IMR-90 (cell line): ENCODE measurements at regions not wholly inside any gene's neighbourhood (a gene's known extent, or its start where the extent isn't known, plus 50 kb on each side); places are given as distances from the start of the nearest gene placed in this dataset.
"Not testable (repeated sequence)": the region's sequence is repeated elsewhere in the genome, so short reads cannot be mapped to it uniquely, and the experiment has no call there.

Experiments used
- ATAC-seq: fragments of 200-7000 bp; cut with Tn5 transposase; 2 replicates; pipeline ENCODE4 v1.9.1; 2020; ENCODE audit warnings: low read depth, mild to moderate bottlenecking, moderate library complexity
- BruUV-seq: library from RNA; stranded (reverse); fragments of 400-500 nt; replicated peaks from 2 replicates; lab custom pipeline; 2021; lab: Mats Ljungman, UMichigan
- CTCF ChIA-PET: fragments of 300-600 bp; formaldehyde crosslinking; extraction: SDS; loops from one replicate; lab custom pipeline; 2021; ENCODE audit warnings: antibody characterized with exemption; lab: Yijun Ruan, JAX
- POLR2A ChIA-PET: fragments of 300-600 bp; sonication (Branson Sonifier 250); formaldehyde crosslinking; loops from one replicate; lab custom pipeline; 2022; ENCODE audit warnings: antibody characterized with exemption; ENCODE audit not compliant: unreplicated experiment; lab: Charles Lee
- DNase-seq: peaks from one replicate; pipeline ENCODE4 v3.0.0; 2013
- H2AFZ ChIP-seq: replicated peaks from 2 replicates; pipeline ENCODE3; 2013; ENCODE audit warnings: low read length, mild to moderate bottlenecking; ENCODE audit not compliant: poor library complexity
- H2AK5ac ChIP-seq: 2 replicates; pipeline ENCODE4 v1.6.1; 2013; ENCODE audit warnings: low read depth, low read length, inconsistent platforms
- H2AK9ac ChIP-seq: replicated peaks from 2 replicates; pipeline ENCODE3; 2013; ENCODE audit warnings: mild to moderate bottlenecking, low read depth, low read length, moderate library complexity; ENCODE audit not compliant: poor library complexity
- H2BK120ac ChIP-seq: 2 replicates; pipeline ENCODE4 v1.6.1; 2013; ENCODE audit warnings: low read depth, low read length, inconsistent platforms
- H2BK15ac ChIP-seq: 3 replicates; pipeline ENCODE4 v1.6.1; 2013; ENCODE audit warnings: low read depth, low read length, inconsistent platforms
- H2BK20ac ChIP-seq: 2 replicates; pipeline ENCODE4 v1.6.1; 2013; ENCODE audit warnings: low read depth, mild to moderate bottlenecking, inconsistent platforms, low read length, moderate library complexity
- H2BK5ac ChIP-seq: 2 replicates; pipeline ENCODE4 v1.6.1; 2013; ENCODE audit warnings: mild to moderate bottlenecking, low read depth, low read length, inconsistent platforms; ENCODE audit not compliant: poor library complexity, severe bottlenecking
- H3K14ac ChIP-seq: replicated peaks from 2 replicates; pipeline ENCODE4 v1.6.1; 2013; ENCODE audit warnings: low read depth, low read length, inconsistent platforms
- H3K18ac ChIP-seq: 2 replicates; pipeline ENCODE4 v1.6.1; 2013; ENCODE audit warnings: low read depth, low read length, control low read depth
- H3K23ac ChIP-seq: 2 replicates; pipeline ENCODE4 v1.6.1; 2013; ENCODE audit warnings: low read depth, low read length, inconsistent platforms
- H3K27ac ChIP-seq: 2 replicates; pipeline ENCODE4 v1.5.1; 2013; ENCODE audit warnings: mild to moderate bottlenecking, control low read depth, low read length; ENCODE audit not compliant: insufficient read depth
- H3K27me3 ChIP-seq: 2 replicates; pipeline ENCODE4 v1.6.1; 2013; ENCODE audit warnings: low read length; ENCODE audit not compliant: control insufficient read depth, insufficient read depth
- H3K36me3 ChIP-seq: 2 replicates; pipeline ENCODE4 v1.6.1; 2013; ENCODE audit warnings: low read length, mixed read lengths; ENCODE audit not compliant: control insufficient read depth, insufficient read depth
- H3K4ac ChIP-seq: 2 replicates; pipeline ENCODE4 v1.6.1; 2013; ENCODE audit warnings: low read depth, low read length, inconsistent platforms
- H3K4me1 ChIP-seq: 2 replicates; pipeline ENCODE4 v1.6.1; 2013; ENCODE audit warnings: low read length, mixed read lengths; ENCODE audit not compliant: control insufficient read depth, insufficient read depth
- H3K4me2 ChIP-seq: 2 replicates; pipeline ENCODE4 v1.6.1; 2013; ENCODE audit warnings: low read depth, mild to moderate bottlenecking, control low read depth, low read length, moderate library complexity
- H3K4me3 ChIP-seq: 2 replicates; pipeline ENCODE4 v1.5.1; 2013; ENCODE audit warnings: low read depth, mild to moderate bottlenecking, control low read depth, low read length, moderate library complexity; ENCODE audit not compliant: insufficient read depth
- H3K56ac ChIP-seq: 2 replicates; pipeline ENCODE4 v1.6.1; 2013; ENCODE audit warnings: low read length, inconsistent platforms; ENCODE audit not compliant: insufficient read depth; ENCODE audit errors: extremely low read depth
- H3K79me1 ChIP-seq, 2 experiments: 2 replicates each; pipeline ENCODE4 v1.6.1; 2013; ENCODE audit warnings: low read length in 2 of 2, inconsistent platforms in 1 of 2, low read depth in 1 of 2
- H3K9ac ChIP-seq: 2 replicates; pipeline ENCODE4 v1.6.1; 2013; ENCODE audit warnings: low read depth, low read length, control low read depth
- H3K9me1 ChIP-seq: 2 replicates; pipeline ENCODE4 v1.6.1; 2013; ENCODE audit warnings: low read length, inconsistent platforms; ENCODE audit not compliant: insufficient read depth
- H3K9me3 ChIP-seq: 2 replicates; pipeline ENCODE4 v1.6.1; 2013; ENCODE audit warnings: low read length; ENCODE audit not compliant: control insufficient read depth, insufficient read depth
- H4K20me1 ChIP-seq: 2 replicates; pipeline ENCODE4 v1.6.1; 2013; ENCODE audit warnings: low read length, inconsistent platforms; ENCODE audit not compliant: insufficient read depth
- H4K5ac ChIP-seq: 2 replicates; pipeline ENCODE4 v1.6.1; 2013; ENCODE audit warnings: mild to moderate bottlenecking, low read depth, low read length, control low read depth
- H4K8ac ChIP-seq, 2 experiments: 2 replicates each; pipeline ENCODE4 v1.6.1; 2013; ENCODE audit warnings: low read depth in 2 of 2, low read length in 2 of 2, control low read depth in 1 of 2, inconsistent platforms in 1 of 2
- H4K91ac ChIP-seq: 2 replicates; pipeline ENCODE4 v1.6.1; 2013; ENCODE audit warnings: low read depth, low read length, inconsistent platforms; ENCODE audit not compliant: insufficient read depth
- CEBPB ChIP-seq: IDR thresholded peaks from 2 replicates; pipeline ENCODE4 v1.6.1; 2012; ENCODE audit warnings: low read depth, low read length, improper control_type of control experiment
- ELK1 ChIP-seq: fragments of 150-350 bp; IDR thresholded peaks from 2 replicates; pipeline ENCODE4 v1.6.1; 2016; ENCODE audit warnings: low read depth, mild to moderate bottlenecking, low read length, moderate library complexity, borderline replicate concordance
- FOS ChIP-seq: fragments of 150-350 bp; IDR thresholded peaks from 2 replicates; pipeline ENCODE4 v1.6.1; 2016; ENCODE audit warnings: low read depth, low read length
- MAFK ChIP-seq: IDR thresholded peaks from 2 replicates; pipeline ENCODE4 v1.6.1; 2012; ENCODE audit warnings: low read depth, low read length, improper control_type of control experiment
- MAZ ChIP-seq: IDR thresholded peaks from 2 replicates; pipeline ENCODE4 v1.6.1; 2012; ENCODE audit warnings: low read depth, mild to moderate bottlenecking, low read length, improper control_type of control experiment, moderate library complexity, borderline replicate concordance
- POLR2A ChIP-seq: IDR thresholded peaks from 2 replicates; pipeline ENCODE4 v1.6.1; 2012; ENCODE audit warnings: mild to moderate bottlenecking, low read depth, low read length
- RCOR1 ChIP-seq: IDR thresholded peaks from 2 replicates; pipeline ENCODE4 v1.6.1; 2012; ENCODE audit warnings: mild to moderate bottlenecking, low read length, improper control_type of control experiment; ENCODE audit not compliant: insufficient replicate concordance
- RFX5 ChIP-seq: IDR thresholded peaks from 2 replicates; pipeline ENCODE4 v1.8.0; 2012; ENCODE audit warnings: low read depth, mild to moderate bottlenecking, low read length, moderate library complexity
- SMC3 ChIP-seq: fragments of 150-350 bp; IDR thresholded peaks from 2 replicates; pipeline ENCODE4 v1.6.1; 2016; ENCODE audit warnings: low read depth, mild to moderate bottlenecking, antibody characterized with exemption, low read length, moderate library complexity
- WGBS, 2 experiments: methylation state at CpG; one replicate each; pipeline versions ENCODE4 v1.1.5 to v1.1.7; 2013; ENCODE audit warnings: missing lambda C conversion rate in 2 of 2; ENCODE audit not compliant: insufficient read length in 1 of 2; ENCODE audit errors: extremely low coverage in 2 of 2; 5-methylcytosine and 5-hydroxymethylcytosine counted together
- dilution Hi-C: fragments of 300-500 bp; cut with HindIII; formaldehyde crosslinking; loops from one replicate; pipeline ENCODE4 v1.14.3; 2018; ENCODE audit warnings: low sequenced_read_pairs; ENCODE audit not compliant: unreplicated experiment
- in situ Hi-C: fragments of 300-500 bp; cut with MboI; formaldehyde crosslinking; loops from 3 replicates; pipeline ENCODE4 v1.14.3; 2019; ENCODE audit warnings: low sequenced_read_pairs, inconsistent platforms, mixed read lengths
- intact Hi-C: fragments of 100-400 bp; cut with micrococcal nuclease; formaldehyde crosslinking; loops from 2 replicates; pipeline ENCODE4 v1.10.0; 2022

DNA sequence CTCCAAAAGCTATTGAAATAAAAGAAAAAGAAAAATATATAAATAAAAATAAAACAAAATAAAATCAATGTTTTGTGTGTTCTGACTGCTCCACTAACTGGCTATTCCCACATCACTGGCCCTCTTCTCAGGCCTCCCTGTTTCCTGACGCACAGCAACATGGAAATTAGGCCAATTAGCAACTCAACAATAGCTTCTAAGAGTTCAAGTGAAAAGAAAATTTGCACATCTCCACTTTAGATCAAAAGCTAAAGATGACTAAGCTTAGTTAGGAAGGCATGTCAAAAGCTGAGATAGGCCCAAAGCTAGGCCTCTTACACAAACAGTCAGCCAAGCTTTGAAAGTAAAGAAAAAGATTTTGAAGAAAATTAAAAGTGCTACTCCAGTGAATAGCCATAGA is 200.8 kb downstream of the DUSP6 start:
- DNase-seq (no peak), ATAC-seq (no peak)
- intact Hi-C loops (no loop called here), dilution Hi-C loops (no loop called here), in situ Hi-C loops (no loop called here)
- no peak overlapping the region for H4K8ac ChIP-seq
- H3K56ac ChIP-seq = no peak overlapping the region
- H2BK120ac ChIP-seq = no peak overlapping the region
- POLR2A ChIA-PET = no interaction called here
- CTCF ChIA-PET = interaction anchor here (0.6 kb wide), 1 partner anchor 44 kb away, joined by 4 read pairs; no protein-coding TSS in a partner anchor
- no peaks in the 10 kb centered on the region for H3K9me3 ChIP-seq
- H3K27ac ChIP-seq = no peak overlapping the region
- H4K91ac ChIP-seq = no peak overlapping the region
- no peak overlapping the region for H3K18ac ChIP-seq
- H3K4me1 ChIP-seq = no peaks in the 10 kb centered on the region
- H3K27me3 ChIP-seq = no peaks in the 10 kb centered on the region
- H3K79me1 ChIP-seq = no peaks in the 10 kb centered on the region
- H4K5ac ChIP-seq = no peak overlapping the region
- no peaks in the 10 kb centered on the region for H3K36me3 ChIP-seq
- H3K4ac ChIP-seq = no peak overlapping the region
- no TSS peak for BruUV-seq
- H2AFZ ChIP-seq = no peak overlapping the region
- no peak overlapping the region for H3K4me3 ChIP-seq
- no peak overlapping the region for H2BK5ac ChIP-seq
- H2AK5ac ChIP-seq = no peak overlapping the region
- no CpG with 5 or more reads among the region's 1 CpG for WGBS, 2 experiments
- H3K9ac ChIP-seq = no peak overlapping the region
- H3K4me2 ChIP-seq = no peak overlapping the region
- no peaks in the 10 kb centered on the region for H3K9me1 ChIP-seq
- H2BK15ac ChIP-seq = no peak overlapping the region; the same call in 2 of the 3 replicates
- no peak for TF ChIP-seq ELK1
- no peak for TF ChIP-seq MAFK
- TF ChIP-seq POLR2A = no peak
- TF ChIP-seq MAZ = no peak
- TF ChIP-seq RCOR1 = no peak
- TF ChIP-seq FOS = no peak
- no peak for TF ChIP-seq CEBPB
- TF ChIP-seq SMC3 = no peak
- TF ChIP-seq RFX5 = no peak
- no peak overlapping the region for H2BK20ac ChIP-seq
- no peak overlapping the region for H3K23ac ChIP-seq
- H4K20me1 ChIP-seq = no peaks in the 10 kb centered on the region
- no peak overlapping the region for H3K14ac ChIP-seq
- no peak overlapping the region for H2AK9ac ChIP-seq

DNA sequence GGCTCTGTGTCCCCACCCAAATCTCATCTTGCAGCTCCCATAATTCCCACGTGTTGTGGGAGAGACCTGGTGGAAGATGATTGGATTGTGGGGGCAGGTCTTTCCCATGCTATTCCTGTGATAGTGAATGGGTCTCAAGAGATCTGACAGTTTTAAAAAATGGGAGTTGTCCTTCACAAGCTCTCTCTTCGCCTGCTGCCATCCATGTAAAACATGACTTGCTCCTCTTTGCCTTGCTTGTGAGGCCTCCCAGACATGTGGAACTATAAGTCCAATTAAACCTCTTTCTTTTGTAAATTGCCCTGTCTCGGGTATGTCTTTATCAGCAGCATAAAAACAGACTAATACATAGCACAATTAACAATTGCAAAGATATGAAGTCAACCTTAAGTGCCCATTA is 201.5 kb downstream of the DUSP6 start:
- H3K9ac ChIP-seq, H3K23ac ChIP-seq, H4K20me1 ChIP-seq, ATAC-seq, H3K56ac ChIP-seq, H3K79me1 ChIP-seq, intact Hi-C loops, H3K18ac ChIP-seq, H4K91ac ChIP-seq, H3K9me1 ChIP-seq, H3K36me3 ChIP-seq, H3K27me3 ChIP-seq, CTCF ChIA-PET, dilution Hi-C loops, H2BK120ac ChIP-seq, H2AK9ac ChIP-seq, in situ Hi-C loops, H3K4me1 ChIP-seq, H2AFZ ChIP-seq, H3K9me3 ChIP-seq, BruUV-seq, H2BK5ac ChIP-seq, H3K4ac ChIP-seq, H3K4me3 ChIP-seq, H2BK20ac ChIP-seq, H3K27ac ChIP-seq, H4K5ac ChIP-seq, H2BK15ac ChIP-seq, H2AK5ac ChIP-seq, H4K8ac ChIP-seq, H3K4me2 ChIP-seq, POLR2A ChIA-PET, DNase-seq, H3K14ac ChIP-seq: not testable (repeated sequence)
- no CpG with 5 or more reads among the region's 3 CpGs for WGBS, 2 experiments
